ENCODE measurements at regions not wholly inside any gene's neighbourhood (a gene's known extent, or its start where the extent isn't known, plus 50 kb on each side); places are given as distances from the start of the nearest gene placed in this dataset.

- Histone ChIP-seq H3K27me3 (ENCODE audit: control insufficient read depth in 2 of 2, insufficient read depth in 2 of 2, low read length in 2 of 2) (no peaks in the 10 kb centered on the region), H3K9me3 (ENCODE audit: control insufficient read depth in 2 of 2, low read length in 2 of 2) (no peaks in the 10 kb centered on the region), H3K4me3 (ENCODE audit: low read length in 2 of 2) (no peak overlapping the region), H3K27ac (ENCODE audit: low read depth in 2 of 2, low read length in 2 of 2) (no peak overlapping the region), H3K4me1 (ENCODE audit: control insufficient read depth in 2 of 2, insufficient read depth in 2 of 2, low read length in 2 of 2) (peaks cover 4 to 18% of the 10 kb centered on the region in 2 donors), H3K9ac (ENCODE audit: low read depth in 1 of 2, low read length in 2 of 2) (no peak overlapping the region), H3K36me3 (ENCODE audit: control insufficient read depth in 2 of 2, insufficient read depth in 2 of 2, low read length in 2 of 2) (no peaks in the 10 kb centered on the region)
Measured at GRCh38 chr9:2289263-2289662, 274.1 kb downstream of the SMARCA2 start.

GRCh38 chr9:2290382-2290781 is 275.2 kb downstream of the SMARCA2 start:
- Histone ChIP-seq H3K4me1 (ENCODE audit: control insufficient read depth in 2 of 2, insufficient read depth in 2 of 2, low read length in 2 of 2) (peaks cover 4 to 15% of the 10 kb centered on the region in 2 donors), H3K36me3 (ENCODE audit: control insufficient read depth in 2 of 2, insufficient read depth in 2 of 2, low read length in 2 of 2) (no peaks in the 10 kb centered on the region), H3K9me3 (ENCODE audit: control insufficient read depth in 2 of 2, low read length in 2 of 2) (no peaks in the 10 kb centered on the region), H3K27me3 (ENCODE audit: control insufficient read depth in 2 of 2, insufficient read depth in 2 of 2, low read length in 2 of 2) (no peaks in the 10 kb centered on the region), H3K4me3 (ENCODE audit: low read length in 2 of 2) (no peak overlapping the region), H3K9ac (ENCODE audit: low read depth in 1 of 2, low read length in 2 of 2) (no peak overlapping the region), H3K27ac (ENCODE audit: low read depth in 2 of 2, low read length in 2 of 2) (no peak overlapping the region)

- H3K4me3 ChIP-seq (ENCODE audit: low read length in 2 of 2): peak overlapping the region in 1 of 2 donors; percentile 5
- H3K9ac ChIP-seq (ENCODE audit: low read depth in 1 of 2, low read length in 2 of 2): no peak overlapping the region
- no peaks in the 10 kb centered on the region for H3K36me3 ChIP-seq (ENCODE audit: control insufficient read depth in 2 of 2, insufficient read depth in 2 of 2, low read length in 2 of 2)
- H3K27me3 ChIP-seq (ENCODE audit: control insufficient read depth in 2 of 2, insufficient read depth in 2 of 2, low read length in 2 of 2): no peaks in the 10 kb centered on the region
- no peaks in the 10 kb centered on the region for H3K9me3 ChIP-seq (ENCODE audit: control insufficient read depth in 2 of 2, low read length in 2 of 2)
- H3K27ac ChIP-seq (ENCODE audit: low read depth in 2 of 2, low read length in 2 of 2): peak overlapping the region; percentile 49 to 70
- peaks cover 4 to 15% of the 10 kb centered on the region in 2 donors for H3K4me1 ChIP-seq (ENCODE audit: control insufficient read depth in 2 of 2, insufficient read depth in 2 of 2, low read length in 2 of 2)
Measured at GRCh38 chr9:2291980-2292704, 277.0 kb downstream of the SMARCA2 start.

DNA sequence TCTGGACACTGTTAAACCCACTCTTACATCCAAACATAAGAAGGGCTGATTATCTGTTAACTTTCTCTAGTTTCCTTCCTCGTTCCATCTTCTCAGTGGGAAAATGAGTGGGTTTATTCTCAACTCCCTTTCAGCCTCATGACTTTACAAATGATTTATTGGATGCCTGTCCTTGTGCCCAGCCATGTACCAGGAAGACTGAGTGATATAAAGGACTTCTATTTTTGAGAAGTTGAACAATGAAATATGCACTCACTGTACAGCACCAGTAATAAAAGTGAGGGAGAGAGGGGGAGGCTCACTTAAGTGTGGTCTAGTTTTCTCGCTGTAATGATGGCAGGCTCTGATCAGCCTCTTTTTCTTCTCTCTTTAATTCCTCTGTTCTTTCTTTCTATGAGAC is 277.6 kb downstream of the SMARCA2 start:
- Histone ChIP-seq H3K4me1 (ENCODE audit: control insufficient read depth in 2 of 2, insufficient read depth in 2 of 2, low read length in 2 of 2) (peaks cover 4 to 15% of the 10 kb centered on the region in 2 donors), H3K9ac (ENCODE audit: low read depth in 1 of 2, low read length in 2 of 2) (no peak overlapping the region), H3K27me3 (ENCODE audit: control insufficient read depth in 2 of 2, insufficient read depth in 2 of 2, low read length in 2 of 2) (no peaks in the 10 kb centered on the region), H3K27ac (ENCODE audit: low read depth in 2 of 2, low read length in 2 of 2) (peak overlapping the region; percentile 49 to 70), H3K9me3 (ENCODE audit: control insufficient read depth in 2 of 2, low read length in 2 of 2) (no peaks in the 10 kb centered on the region), H3K36me3 (ENCODE audit: control insufficient read depth in 2 of 2, insufficient read depth in 2 of 2, low read length in 2 of 2) (no peaks in the 10 kb centered on the region), H3K4me3 (ENCODE audit: low read length in 2 of 2) (peak overlapping the region in 1 of 2 donors; percentile 5)

GRCh38 chr9:2297771-2298170 is 282.6 kb downstream of the SMARCA2 start:
- peak overlapping the region; percentile 32 to 71 for H3K27ac ChIP-seq (ENCODE audit: low read depth in 2 of 2, low read length in 2 of 2)
- peaks cover 0 to 19% of the 10 kb centered on the region in 2 donors for H3K4me1 ChIP-seq (ENCODE audit: control insufficient read depth in 2 of 2, insufficient read depth in 2 of 2, low read length in 2 of 2)
- no peak overlapping the region for H3K4me3 ChIP-seq (ENCODE audit: low read length in 2 of 2)
- H3K27me3 ChIP-seq (ENCODE audit: control insufficient read depth in 2 of 2, insufficient read depth in 2 of 2, low read length in 2 of 2): no peaks in the 10 kb centered on the region
- H3K9me3 ChIP-seq (ENCODE audit: control insufficient read depth in 2 of 2, low read length in 2 of 2): no peaks in the 10 kb centered on the region
- no peaks in the 10 kb centered on the region for H3K36me3 ChIP-seq (ENCODE audit: control insufficient read depth in 2 of 2, insufficient read depth in 2 of 2, low read length in 2 of 2)
- H3K9ac ChIP-seq (ENCODE audit: low read depth in 1 of 2, low read length in 2 of 2): no peak overlapping the region

DNA sequence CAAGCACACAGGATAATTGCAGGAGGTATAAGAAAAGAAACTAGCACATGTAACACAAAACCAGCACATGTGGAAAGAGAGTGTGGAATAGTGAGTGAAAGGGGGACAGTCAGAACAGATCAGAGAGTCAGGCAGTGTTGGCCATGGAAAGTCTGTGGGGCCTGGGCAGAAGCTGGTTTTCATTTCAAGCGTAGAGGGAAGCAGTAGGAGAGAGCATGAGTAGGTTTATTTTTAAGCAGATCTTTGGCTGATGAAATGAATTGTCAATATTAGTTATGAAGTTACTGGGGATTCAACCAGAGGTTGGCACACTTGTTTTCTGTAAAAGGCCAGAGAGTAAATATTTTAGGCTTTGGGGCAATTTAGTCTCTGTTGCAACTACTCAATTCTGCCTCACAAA is 283.1 kb downstream of the SMARCA2 start:
- Histone ChIP-seq H3K9me3 (ENCODE audit: control insufficient read depth in 2 of 2, low read length in 2 of 2) (no peaks in the 10 kb centered on the region), H3K27me3 (ENCODE audit: control insufficient read depth in 2 of 2, insufficient read depth in 2 of 2, low read length in 2 of 2) (no peaks in the 10 kb centered on the region), H3K9ac (ENCODE audit: low read depth in 1 of 2, low read length in 2 of 2) (no peak overlapping the region), H3K27ac (ENCODE audit: low read depth in 2 of 2, low read length in 2 of 2) (peak overlapping the region; percentile 65 to 71), H3K36me3 (ENCODE audit: control insufficient read depth in 2 of 2, insufficient read depth in 2 of 2, low read length in 2 of 2) (no peaks in the 10 kb centered on the region), H3K4me1 (ENCODE audit: control insufficient read depth in 2 of 2, insufficient read depth in 2 of 2, low read length in 2 of 2) (peaks cover 0 to 17% of the 10 kb centered on the region in 2 donors), H3K4me3 (ENCODE audit: low read length in 2 of 2) (no peak overlapping the region)

DNA sequence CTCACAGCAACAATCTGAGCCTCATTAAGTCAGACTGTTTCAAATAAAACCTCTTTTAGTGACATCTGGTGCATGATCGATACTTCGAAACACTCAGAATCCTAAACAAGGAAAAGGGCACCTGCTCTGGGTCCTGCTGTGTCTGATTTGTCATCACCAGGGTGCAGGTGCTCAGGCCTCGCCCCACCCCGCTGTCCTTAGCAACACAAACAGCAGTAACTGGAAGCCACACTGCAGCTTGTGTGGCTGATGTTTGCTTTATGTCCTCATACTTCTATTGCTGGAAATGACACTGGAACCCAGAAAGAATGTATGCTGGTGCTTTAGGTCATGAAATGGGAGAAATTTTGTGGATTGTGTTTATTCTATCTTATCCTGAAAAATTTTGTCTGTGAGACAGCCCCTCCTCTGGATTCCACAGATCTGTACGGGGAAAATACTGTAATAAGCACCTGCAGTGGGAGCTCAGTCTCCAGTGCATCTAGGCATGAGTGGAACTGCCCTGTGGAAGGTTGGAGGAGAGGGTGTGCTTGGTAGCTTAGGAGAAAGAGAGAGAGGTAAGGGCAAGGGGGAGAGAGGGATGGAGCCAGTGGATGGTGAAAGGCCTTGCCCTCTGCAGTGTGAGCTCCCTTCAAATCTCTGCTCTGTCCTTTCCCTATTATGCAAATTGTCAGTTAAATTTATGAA is 284.2 kb downstream of the SMARCA2 start:
- H3K27ac ChIP-seq (ENCODE audit: low read depth in 2 of 2, low read length in 2 of 2): peak overlapping the region; percentile 65 to 74
- no peak overlapping the region for H3K4me3 ChIP-seq (ENCODE audit: low read length in 2 of 2)
- H3K9ac ChIP-seq (ENCODE audit: low read depth in 1 of 2, low read length in 2 of 2): peak overlapping the region in 1 of 2 donors; percentile 23
- no peaks in the 10 kb centered on the region for H3K9me3 ChIP-seq (ENCODE audit: control insufficient read depth in 2 of 2, low read length in 2 of 2)
- no peaks in the 10 kb centered on the region for H3K27me3 ChIP-seq (ENCODE audit: control insufficient read depth in 2 of 2, insufficient read depth in 2 of 2, low read length in 2 of 2)
- peaks cover 0 to 17% of the 10 kb centered on the region in 2 donors for H3K4me1 ChIP-seq (ENCODE audit: control insufficient read depth in 2 of 2, insufficient read depth in 2 of 2, low read length in 2 of 2)
- H3K36me3 ChIP-seq (ENCODE audit: control insufficient read depth in 2 of 2, insufficient read depth in 2 of 2, low read length in 2 of 2): no peaks in the 10 kb centered on the region

- H3K4me1 ChIP-seq (ENCODE audit: control insufficient read depth in 2 of 2, insufficient read depth in 2 of 2, low read length in 2 of 2): peaks cover 0 to 17% of the 10 kb centered on the region in 2 donors
- H3K9me3 ChIP-seq (ENCODE audit: control insufficient read depth in 2 of 2, low read length in 2 of 2): no peaks in the 10 kb centered on the region
- H3K27me3 ChIP-seq (ENCODE audit: control insufficient read depth in 2 of 2, insufficient read depth in 2 of 2, low read length in 2 of 2): no peaks in the 10 kb centered on the region
- H3K27ac ChIP-seq (ENCODE audit: low read depth in 2 of 2, low read length in 2 of 2): peak overlapping the region; percentile 26 to 74
- H3K36me3 ChIP-seq (ENCODE audit: control insufficient read depth in 2 of 2, insufficient read depth in 2 of 2, low read length in 2 of 2): no peaks in the 10 kb centered on the region
- no peak overlapping the region for H3K4me3 ChIP-seq (ENCODE audit: low read length in 2 of 2)
- no peak overlapping the region for H3K9ac ChIP-seq (ENCODE audit: low read depth in 1 of 2, low read length in 2 of 2)
Measured at GRCh38 chr9:2299843-2300205, 284.7 kb downstream of the SMARCA2 start.

DNA sequence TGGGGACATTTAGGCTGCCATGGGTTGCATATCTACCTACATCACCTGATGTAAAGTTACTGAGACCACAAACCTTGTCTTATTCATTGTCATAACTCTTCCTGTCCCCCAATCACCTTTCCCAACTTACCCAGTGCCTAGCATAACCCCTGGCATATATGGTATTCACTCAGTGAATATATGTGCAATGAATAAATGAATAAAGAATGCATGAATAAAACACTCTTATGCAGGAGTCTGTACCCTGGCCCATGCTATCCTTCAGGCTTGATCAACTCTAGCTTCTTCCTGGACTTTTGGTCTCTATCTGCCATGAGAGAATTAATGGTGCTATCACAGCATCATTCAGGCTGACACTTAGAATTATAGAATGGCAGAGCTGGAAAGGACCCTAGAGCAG is 285.2 kb downstream of the SMARCA2 start:
- Histone ChIP-seq H3K36me3 (ENCODE audit: control insufficient read depth in 2 of 2, insufficient read depth in 2 of 2, low read length in 2 of 2) (no peaks in the 10 kb centered on the region), H3K4me3 (ENCODE audit: low read length in 2 of 2) (no peak overlapping the region), H3K27me3 (ENCODE audit: control insufficient read depth in 2 of 2, insufficient read depth in 2 of 2, low read length in 2 of 2) (no peaks in the 10 kb centered on the region), H3K9ac (ENCODE audit: low read depth in 1 of 2, low read length in 2 of 2) (no peak overlapping the region), H3K27ac (ENCODE audit: low read depth in 2 of 2, low read length in 2 of 2) (no peak overlapping the region), H3K4me1 (ENCODE audit: control insufficient read depth in 2 of 2, insufficient read depth in 2 of 2, low read length in 2 of 2) (peaks cover 0 to 17% of the 10 kb centered on the region in 2 donors), H3K9me3 (ENCODE audit: control insufficient read depth in 2 of 2, low read length in 2 of 2) (no peaks in the 10 kb centered on the region)

- Histone ChIP-seq H3K36me3 (ENCODE audit: control insufficient read depth in 2 of 2, insufficient read depth in 2 of 2, low read length in 2 of 2) (no peaks in the 10 kb centered on the region), H3K4me3 (ENCODE audit: low read length in 2 of 2) (no peak overlapping the region), H3K9me3 (ENCODE audit: control insufficient read depth in 2 of 2, low read length in 2 of 2) (no peaks in the 10 kb centered on the region), H3K27me3 (ENCODE audit: control insufficient read depth in 2 of 2, insufficient read depth in 2 of 2, low read length in 2 of 2) (no peaks in the 10 kb centered on the region), H3K27ac (ENCODE audit: low read depth in 2 of 2, low read length in 2 of 2) (no peak overlapping the region), H3K9ac (ENCODE audit: low read depth in 1 of 2, low read length in 2 of 2) (no peak overlapping the region), H3K4me1 (ENCODE audit: control insufficient read depth in 2 of 2, insufficient read depth in 2 of 2, low read length in 2 of 2) (peaks cover 0 to 17% of the 10 kb centered on the region in 2 donors)
Measured at GRCh38 chr9:2302606-2303005, 287.5 kb downstream of the SMARCA2 start.
